IMR-90 (cell line): ENCODE measurements at regions not wholly inside any gene's neighbourhood (a gene's known extent, or its start where the extent isn't known, plus 50 kb on each side); places are given as distances from the start of the nearest gene placed in this dataset.

Experiments used
- MAFK ChIP-seq: IDR thresholded peaks from 2 replicates; pipeline ENCODE4 v1.6.1; 2012; ENCODE audit warnings: low read depth, low read length, improper control_type of control experiment
- POLR2A ChIP-seq: IDR thresholded peaks from 2 replicates; pipeline ENCODE4 v1.6.1; 2012; ENCODE audit warnings: mild to moderate bottlenecking, low read depth, low read length
- SMC3 ChIP-seq: fragments of 150-350 bp; IDR thresholded peaks from 2 replicates; pipeline ENCODE4 v1.6.1; 2016; ENCODE audit warnings: low read depth, mild to moderate bottlenecking, antibody characterized with exemption, low read length, moderate library complexity
- TF ChIP-seq, protein P1 (sequence below): fragments of 150-350 bp; IDR thresholded peaks from 2 replicates; pipeline ENCODE4 v1.6.1; 2017; ENCODE audit warnings: mild to moderate bottlenecking, antibody characterized with exemption, low read length, low read depth
- TF ChIP-seq, protein P2 (sequence below): conservative IDR thresholded peaks from 2 replicates; pipeline ENCODE4 v1.5.1; 2012; ENCODE audit warnings: mild to moderate bottlenecking, low read depth, low read length, improper control_type of control experiment

DNA sequence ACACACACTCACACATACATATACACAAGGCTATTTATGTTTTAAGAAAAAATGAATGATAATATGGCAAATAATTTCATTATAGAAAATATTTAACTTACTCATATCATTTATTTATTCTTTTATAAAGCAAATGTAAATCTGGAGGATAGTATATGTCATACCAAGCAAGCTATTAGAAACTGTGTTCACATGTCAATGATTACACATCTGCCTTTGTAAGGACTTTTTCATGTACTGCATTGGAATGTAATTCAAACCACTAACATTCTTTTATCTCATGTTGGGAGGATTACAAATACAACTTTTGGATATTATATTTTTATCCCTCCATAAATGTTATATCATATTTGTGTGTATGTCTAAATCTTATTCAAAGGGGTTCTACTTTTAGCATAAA lies 1887.4 kb downstream of the NCAM2 start:
- TF ChIP-seq POLR2A (no peak), SMC3 (no peak), MAFK (no peak)
- TF ChIP-seq, protein P1, sequence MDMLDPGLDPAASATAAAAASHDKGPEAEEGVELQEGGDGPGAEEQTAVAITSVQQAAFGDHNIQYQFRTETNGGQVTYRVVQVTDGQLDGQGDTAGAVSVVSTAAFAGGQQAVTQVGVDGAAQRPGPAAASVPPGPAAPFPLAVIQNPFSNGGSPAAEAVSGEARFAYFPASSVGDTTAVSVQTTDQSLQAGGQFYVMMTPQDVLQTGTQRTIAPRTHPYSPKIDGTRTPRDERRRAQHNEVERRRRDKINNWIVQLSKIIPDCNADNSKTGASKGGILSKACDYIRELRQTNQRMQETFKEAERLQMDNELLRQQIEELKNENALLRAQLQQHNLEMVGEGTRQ, result no peak
- TF ChIP-seq, protein P2, sequence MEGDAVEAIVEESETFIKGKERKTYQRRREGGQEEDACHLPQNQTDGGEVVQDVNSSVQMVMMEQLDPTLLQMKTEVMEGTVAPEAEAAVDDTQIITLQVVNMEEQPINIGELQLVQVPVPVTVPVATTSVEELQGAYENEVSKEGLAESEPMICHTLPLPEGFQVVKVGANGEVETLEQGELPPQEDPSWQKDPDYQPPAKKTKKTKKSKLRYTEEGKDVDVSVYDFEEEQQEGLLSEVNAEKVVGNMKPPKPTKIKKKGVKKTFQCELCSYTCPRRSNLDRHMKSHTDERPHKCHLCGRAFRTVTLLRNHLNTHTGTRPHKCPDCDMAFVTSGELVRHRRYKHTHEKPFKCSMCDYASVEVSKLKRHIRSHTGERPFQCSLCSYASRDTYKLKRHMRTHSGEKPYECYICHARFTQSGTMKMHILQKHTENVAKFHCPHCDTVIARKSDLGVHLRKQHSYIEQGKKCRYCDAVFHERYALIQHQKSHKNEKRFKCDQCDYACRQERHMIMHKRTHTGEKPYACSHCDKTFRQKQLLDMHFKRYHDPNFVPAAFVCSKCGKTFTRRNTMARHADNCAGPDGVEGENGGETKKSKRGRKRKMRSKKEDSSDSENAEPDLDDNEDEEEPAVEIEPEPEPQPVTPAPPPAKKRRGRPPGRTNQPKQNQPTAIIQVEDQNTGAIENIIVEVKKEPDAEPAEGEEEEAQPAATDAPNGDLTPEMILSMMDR, result no peak
